HepG2 (cell line): ENCODE measurements at regions not wholly inside any gene's neighbourhood (a gene's known extent, or its start where the extent isn't known, plus 50 kb on each side); places are given as distances from the start of the nearest gene placed in this dataset.

Source experiments
- NFE2L1 ChIP-seq: sonication (generic); formaldehyde crosslinking; IDR thresholded peaks from 2 replicates; pipeline ENCODE4 v1.4.0; 2020; ENCODE audit warnings: missing genetic modification reagents, mild to moderate bottlenecking, borderline replicate concordance
- POLR2G ChIP-seq: fragments of 200-400 bp; formaldehyde crosslinking; IDR thresholded peaks from 2 replicates; pipeline ENCODE4 v1.6.1; 2018; ENCODE audit warnings: mild to moderate bottlenecking, low read depth, low read length, moderate library complexity
- ZNF138 ChIP-seq: sonication (generic); formaldehyde crosslinking; IDR thresholded peaks from 2 replicates; pipeline ENCODE4 v1.5.0; 2020; ENCODE audit warnings: mild to moderate bottlenecking, low read depth, missing genetic modification reagents
- ZNF143 ChIP-seq: sonication (generic); formaldehyde crosslinking; IDR thresholded peaks from 2 replicates; pipeline ENCODE4 v1.4.0; 2020; ENCODE audit warnings: missing genetic modification reagents
- ZNF557 ChIP-seq: sonication (generic); formaldehyde crosslinking; IDR thresholded peaks from 2 replicates; pipeline ENCODE4 v1.4.0; 2020; ENCODE audit warnings: missing genetic modification reagents
- ZNF772 ChIP-seq: sonication (generic); formaldehyde crosslinking; IDR thresholded peaks from 2 replicates; pipeline ENCODE4 v1.5.0; 2020; ENCODE audit warnings: mild to moderate bottlenecking, missing genetic modification reagents
- TF ChIP-seq, protein P1 (sequence below): sonication (generic); formaldehyde crosslinking; conservative IDR thresholded peaks from 2 replicates; pipeline ENCODE4 v1.4.0; 2020; ENCODE audit warnings: mild to moderate bottlenecking, missing genetic modification reagents, moderate library complexity
- TF ChIP-seq, protein P2 (sequence below): sonication (generic); formaldehyde crosslinking; IDR thresholded peaks from 2 replicates; pipeline ENCODE4 v1.4.0; 2020; ENCODE audit warnings: missing genetic modification reagents
- TF ChIP-seq, protein P3 (sequence below): sonication (generic); formaldehyde crosslinking; IDR thresholded peaks from 2 replicates; pipeline ENCODE4 v1.4.0; 2020; ENCODE audit warnings: missing genetic modification reagents
- TF ChIP-seq, protein P4 (sequence below): sonication (generic); formaldehyde crosslinking; IDR thresholded peaks from 2 replicates; pipeline ENCODE4 v1.9.0; 2021; ENCODE audit warnings: missing genetic modification reagents, borderline replicate concordance
- TF ChIP-seq, protein P5 (sequence below): sonication (generic); formaldehyde crosslinking; IDR thresholded peaks from 2 replicates; pipeline ENCODE4 v1.5.1; 2020; ENCODE audit warnings: missing genetic modification reagents, mild to moderate bottlenecking, borderline replicate concordance
- TF ChIP-seq, protein P6 (sequence below): sonication (generic); formaldehyde crosslinking; IDR thresholded peaks from 2 replicates; pipeline ENCODE4 v1.4.0; 2020; ENCODE audit warnings: missing genetic modification reagents, mild to moderate bottlenecking, borderline replicate concordance
- TF ChIP-seq, protein P7 (sequence below): sonication (generic); formaldehyde crosslinking; IDR thresholded peaks from 2 replicates; pipeline ENCODE4 v1.8.1; 2022; ENCODE audit warnings: low read depth, mild to moderate bottlenecking, missing genetic modification reagents

DNA sequence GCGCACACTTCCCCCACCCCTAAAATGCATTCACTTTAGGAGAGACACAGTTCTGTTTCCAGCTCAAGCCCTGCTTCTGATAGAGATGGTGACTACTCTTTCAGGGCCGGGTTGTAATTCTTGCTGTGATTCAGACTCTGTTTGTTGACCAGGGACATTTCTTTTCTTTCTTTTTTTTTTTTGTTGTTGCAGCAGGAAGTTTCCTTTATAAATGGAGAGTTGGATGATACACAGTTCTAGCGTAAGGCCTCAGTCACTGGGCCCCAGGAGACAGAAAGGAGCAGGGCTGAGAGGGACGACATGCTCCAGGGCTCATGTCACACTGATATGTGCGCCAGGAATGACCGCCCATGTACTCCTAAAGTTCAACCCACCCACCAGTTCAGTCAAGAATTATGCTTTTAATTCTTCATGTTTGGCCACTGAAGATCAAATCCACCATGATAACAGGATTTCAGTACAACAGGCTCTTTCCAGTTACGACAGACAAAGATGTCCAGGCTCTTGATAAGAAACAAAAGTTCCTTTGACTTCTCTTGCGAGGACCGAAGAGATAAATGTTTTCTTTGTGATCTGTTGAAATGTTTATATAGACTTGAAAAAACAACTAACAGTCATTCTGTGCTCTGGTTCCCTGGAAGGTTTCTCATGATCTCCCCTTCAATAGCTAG lies 142.5 kb downstream of the CD164 start (continued):
- TF ChIP-seq, protein P1, sequence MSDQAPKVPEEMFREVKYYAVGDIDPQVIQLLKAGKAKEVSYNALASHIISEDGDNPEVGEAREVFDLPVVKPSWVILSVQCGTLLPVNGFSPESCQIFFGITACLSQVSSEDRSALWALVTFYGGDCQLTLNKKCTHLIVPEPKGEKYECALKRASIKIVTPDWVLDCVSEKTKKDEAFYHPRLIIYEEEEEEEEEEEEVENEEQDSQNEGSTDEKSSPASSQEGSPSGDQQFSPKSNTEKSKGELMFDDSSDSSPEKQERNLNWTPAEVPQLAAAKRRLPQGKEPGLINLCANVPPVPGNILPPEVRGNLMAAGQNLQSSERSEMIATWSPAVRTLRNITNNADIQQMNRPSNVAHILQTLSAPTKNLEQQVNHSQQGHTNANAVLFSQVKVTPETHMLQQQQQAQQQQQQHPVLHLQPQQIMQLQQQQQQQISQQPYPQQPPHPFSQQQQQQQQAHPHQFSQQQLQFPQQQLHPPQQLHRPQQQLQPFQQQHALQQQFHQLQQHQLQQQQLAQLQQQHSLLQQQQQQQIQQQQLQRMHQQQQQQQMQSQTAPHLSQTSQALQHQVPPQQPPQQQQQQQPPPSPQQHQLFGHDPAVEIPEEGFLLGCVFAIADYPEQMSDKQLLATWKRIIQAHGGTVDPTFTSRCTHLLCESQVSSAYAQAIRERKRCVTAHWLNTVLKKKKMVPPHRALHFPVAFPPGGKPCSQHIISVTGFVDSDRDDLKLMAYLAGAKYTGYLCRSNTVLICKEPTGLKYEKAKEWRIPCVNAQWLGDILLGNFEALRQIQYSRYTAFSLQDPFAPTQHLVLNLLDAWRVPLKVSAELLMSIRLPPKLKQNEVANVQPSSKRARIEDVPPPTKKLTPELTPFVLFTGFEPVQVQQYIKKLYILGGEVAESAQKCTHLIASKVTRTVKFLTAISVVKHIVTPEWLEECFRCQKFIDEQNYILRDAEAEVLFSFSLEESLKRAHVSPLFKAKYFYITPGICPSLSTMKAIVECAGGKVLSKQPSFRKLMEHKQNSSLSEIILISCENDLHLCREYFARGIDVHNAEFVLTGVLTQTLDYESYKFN: no peak
- TF ChIP-seq ZNF557 (no peak), NFE2L1 (CRISPR knock-in tag) (no peak), ZNF143 (CRISPR knock-in tag) (no peak), POLR2G (peak; percentile 65), ZNF772 (no peak), ZNF138 (no peak)
- TF ChIP-seq, protein P2, sequence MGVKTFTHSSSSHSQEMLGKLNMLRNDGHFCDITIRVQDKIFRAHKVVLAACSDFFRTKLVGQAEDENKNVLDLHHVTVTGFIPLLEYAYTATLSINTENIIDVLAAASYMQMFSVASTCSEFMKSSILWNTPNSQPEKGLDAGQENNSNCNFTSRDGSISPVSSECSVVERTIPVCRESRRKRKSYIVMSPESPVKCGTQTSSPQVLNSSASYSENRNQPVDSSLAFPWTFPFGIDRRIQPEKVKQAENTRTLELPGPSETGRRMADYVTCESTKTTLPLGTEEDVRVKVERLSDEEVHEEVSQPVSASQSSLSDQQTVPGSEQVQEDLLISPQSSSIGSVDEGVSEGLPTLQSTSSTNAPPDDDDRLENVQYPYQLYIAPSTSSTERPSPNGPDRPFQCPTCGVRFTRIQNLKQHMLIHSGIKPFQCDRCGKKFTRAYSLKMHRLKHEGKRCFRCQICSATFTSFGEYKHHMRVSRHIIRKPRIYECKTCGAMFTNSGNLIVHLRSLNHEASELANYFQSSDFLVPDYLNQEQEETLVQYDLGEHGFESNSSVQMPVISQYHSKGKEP (CRISPR knock-in tag): no peak
- TF ChIP-seq, protein P3, sequence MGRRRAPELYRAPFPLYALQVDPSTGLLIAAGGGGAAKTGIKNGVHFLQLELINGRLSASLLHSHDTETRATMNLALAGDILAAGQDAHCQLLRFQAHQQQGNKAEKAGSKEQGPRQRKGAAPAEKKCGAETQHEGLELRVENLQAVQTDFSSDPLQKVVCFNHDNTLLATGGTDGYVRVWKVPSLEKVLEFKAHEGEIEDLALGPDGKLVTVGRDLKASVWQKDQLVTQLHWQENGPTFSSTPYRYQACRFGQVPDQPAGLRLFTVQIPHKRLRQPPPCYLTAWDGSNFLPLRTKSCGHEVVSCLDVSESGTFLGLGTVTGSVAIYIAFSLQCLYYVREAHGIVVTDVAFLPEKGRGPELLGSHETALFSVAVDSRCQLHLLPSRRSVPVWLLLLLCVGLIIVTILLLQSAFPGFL (CRISPR knock-in tag): no peak
- TF ChIP-seq, protein P4, sequence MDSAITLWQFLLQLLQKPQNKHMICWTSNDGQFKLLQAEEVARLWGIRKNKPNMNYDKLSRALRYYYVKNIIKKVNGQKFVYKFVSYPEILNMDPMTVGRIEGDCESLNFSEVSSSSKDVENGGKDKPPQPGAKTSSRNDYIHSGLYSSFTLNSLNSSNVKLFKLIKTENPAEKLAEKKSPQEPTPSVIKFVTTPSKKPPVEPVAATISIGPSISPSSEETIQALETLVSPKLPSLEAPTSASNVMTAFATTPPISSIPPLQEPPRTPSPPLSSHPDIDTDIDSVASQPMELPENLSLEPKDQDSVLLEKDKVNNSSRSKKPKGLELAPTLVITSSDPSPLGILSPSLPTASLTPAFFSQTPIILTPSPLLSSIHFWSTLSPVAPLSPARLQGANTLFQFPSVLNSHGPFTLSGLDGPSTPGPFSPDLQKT (CRISPR knock-in tag): no peak
- TF ChIP-seq, protein P5, sequence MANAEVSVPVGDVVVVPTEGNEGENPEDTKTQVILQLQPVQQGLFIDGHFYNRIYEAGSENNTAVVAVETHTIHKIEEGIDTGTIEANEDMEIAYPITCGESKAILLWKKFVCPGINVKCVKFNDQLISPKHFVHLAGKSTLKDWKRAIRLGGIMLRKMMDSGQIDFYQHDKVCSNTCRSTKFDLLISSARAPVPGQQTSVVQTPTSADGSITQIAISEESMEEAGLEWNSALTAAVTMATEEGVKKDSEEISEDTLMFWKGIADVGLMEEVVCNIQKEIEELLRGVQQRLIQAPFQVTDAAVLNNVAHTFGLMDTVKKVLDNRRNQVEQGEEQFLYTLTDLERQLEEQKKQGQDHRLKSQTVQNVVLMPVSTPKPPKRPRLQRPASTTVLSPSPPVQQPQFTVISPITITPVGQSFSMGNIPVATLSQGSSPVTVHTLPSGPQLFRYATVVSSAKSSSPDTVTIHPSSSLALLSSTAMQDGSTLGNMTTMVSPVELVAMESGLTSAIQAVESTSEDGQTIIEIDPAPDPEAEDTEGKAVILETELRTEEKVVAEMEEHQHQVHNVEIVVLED (CRISPR knock-in tag): no peak
- TF ChIP-seq, protein P6, sequence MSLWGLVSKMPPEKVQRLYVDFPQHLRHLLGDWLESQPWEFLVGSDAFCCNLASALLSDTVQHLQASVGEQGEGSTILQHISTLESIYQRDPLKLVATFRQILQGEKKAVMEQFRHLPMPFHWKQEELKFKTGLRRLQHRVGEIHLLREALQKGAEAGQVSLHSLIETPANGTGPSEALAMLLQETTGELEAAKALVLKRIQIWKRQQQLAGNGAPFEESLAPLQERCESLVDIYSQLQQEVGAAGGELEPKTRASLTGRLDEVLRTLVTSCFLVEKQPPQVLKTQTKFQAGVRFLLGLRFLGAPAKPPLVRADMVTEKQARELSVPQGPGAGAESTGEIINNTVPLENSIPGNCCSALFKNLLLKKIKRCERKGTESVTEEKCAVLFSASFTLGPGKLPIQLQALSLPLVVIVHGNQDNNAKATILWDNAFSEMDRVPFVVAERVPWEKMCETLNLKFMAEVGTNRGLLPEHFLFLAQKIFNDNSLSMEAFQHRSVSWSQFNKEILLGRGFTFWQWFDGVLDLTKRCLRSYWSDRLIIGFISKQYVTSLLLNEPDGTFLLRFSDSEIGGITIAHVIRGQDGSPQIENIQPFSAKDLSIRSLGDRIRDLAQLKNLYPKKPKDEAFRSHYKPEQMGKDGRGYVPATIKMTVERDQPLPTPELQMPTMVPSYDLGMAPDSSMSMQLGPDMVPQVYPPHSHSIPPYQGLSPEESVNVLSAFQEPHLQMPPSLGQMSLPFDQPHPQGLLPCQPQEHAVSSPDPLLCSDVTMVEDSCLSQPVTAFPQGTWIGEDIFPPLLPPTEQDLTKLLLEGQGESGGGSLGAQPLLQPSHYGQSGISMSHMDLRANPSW (CRISPR knock-in tag): no peak
- TF ChIP-seq, protein P7, sequence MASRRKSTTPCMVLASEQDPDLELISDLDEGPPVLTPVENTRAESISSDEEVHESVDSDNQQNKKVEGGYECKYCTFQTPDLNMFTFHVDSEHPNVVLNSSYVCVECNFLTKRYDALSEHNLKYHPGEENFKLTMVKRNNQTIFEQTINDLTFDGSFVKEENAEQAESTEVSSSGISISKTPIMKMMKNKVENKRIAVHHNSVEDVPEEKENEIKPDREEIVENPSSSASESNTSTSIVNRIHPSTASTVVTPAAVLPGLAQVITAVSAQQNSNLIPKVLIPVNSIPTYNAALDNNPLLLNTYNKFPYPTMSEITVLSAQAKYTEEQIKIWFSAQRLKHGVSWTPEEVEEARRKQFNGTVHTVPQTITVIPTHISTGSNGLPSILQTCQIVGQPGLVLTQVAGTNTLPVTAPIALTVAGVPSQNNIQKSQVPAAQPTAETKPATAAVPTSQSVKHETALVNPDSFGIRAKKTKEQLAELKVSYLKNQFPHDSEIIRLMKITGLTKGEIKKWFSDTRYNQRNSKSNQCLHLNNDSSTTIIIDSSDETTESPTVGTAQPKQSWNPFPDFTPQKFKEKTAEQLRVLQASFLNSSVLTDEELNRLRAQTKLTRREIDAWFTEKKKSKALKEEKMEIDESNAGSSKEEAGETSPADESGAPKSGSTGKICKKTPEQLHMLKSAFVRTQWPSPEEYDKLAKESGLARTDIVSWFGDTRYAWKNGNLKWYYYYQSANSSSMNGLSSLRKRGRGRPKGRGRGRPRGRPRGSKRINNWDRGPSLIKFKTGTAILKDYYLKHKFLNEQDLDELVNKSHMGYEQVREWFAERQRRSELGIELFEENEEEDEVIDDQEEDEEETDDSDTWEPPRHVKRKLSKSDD: no peak
